ENCODE measurements at regions not wholly inside any gene's neighbourhood (a gene's known extent, or its start where the extent isn't known, plus 50 kb on each side); places are given as distances from the start of the nearest gene placed in this dataset.

- TF ChIP-seq POLR2A (IDR thresholded peaks at IDR 0.05) (no peak), CTCF (IDR thresholded peaks at IDR 0.05) (no peak)
These were observed 143.1 kb downstream of the RAP2A start for GRCh38 chr13:97577026-97577425.
